Stimulated activated CD8-positive, alpha-beta memory T cell treated with anti-CD3 and anti-CD28 coated beads, Interleukin-4, amount 100 ng/mL, for 48 hours (primary cell): ENCODE measurements at regions not wholly inside any gene's neighbourhood (a gene's known extent, or its start where the extent isn't known, plus 50 kb on each side); places are given as distances from the start of the nearest gene placed in this dataset.
"Not testable (repeated sequence)": the region's sequence is repeated elsewhere in the genome, so short reads cannot be mapped to it uniquely, and the experiment has no call there.

ENCODE experiments used
- DNase-seq: peaks from one replicate; pipeline ENCODE4 v3.0.0-alpha.2; 2020

DNA sequence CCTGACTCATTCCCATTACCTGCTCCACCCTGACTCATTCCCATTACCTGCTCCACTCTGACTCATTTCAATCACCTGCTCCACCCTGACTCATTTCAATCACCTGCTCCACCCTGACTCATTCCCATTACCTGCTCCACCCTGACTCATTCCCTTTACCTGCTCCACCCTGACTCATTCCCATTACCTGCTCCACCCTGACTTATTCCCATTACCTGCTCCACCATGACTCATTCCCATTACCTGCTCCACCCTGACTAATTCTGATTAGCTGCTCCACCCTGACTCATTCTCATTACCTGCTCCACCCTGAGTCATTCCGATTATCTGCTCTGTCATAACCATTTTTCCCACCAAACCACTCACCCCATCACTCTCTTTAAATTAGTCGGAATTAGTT is 901.2 kb upstream of the NEGR1 start:
- not testable (repeated sequence) for DNase-seq

- no peak for DNase-seq
Measured at GRCh38 chr1:73181190-73181540, 898.8 kb upstream of the NEGR1 start.

GRCh38 chr1:73180397-73181189 is 898.3 kb upstream of the NEGR1 start:
- no peak for DNase-seq

GRCh38 chr1:73176902-73177301 is 894.6 kb upstream of the NEGR1 start:
- DNase-seq: no peak

GRCh38 chr1:73167009-73167657 is 884.8 kb upstream of the NEGR1 start:
- DNase-seq: no peak

DNA sequence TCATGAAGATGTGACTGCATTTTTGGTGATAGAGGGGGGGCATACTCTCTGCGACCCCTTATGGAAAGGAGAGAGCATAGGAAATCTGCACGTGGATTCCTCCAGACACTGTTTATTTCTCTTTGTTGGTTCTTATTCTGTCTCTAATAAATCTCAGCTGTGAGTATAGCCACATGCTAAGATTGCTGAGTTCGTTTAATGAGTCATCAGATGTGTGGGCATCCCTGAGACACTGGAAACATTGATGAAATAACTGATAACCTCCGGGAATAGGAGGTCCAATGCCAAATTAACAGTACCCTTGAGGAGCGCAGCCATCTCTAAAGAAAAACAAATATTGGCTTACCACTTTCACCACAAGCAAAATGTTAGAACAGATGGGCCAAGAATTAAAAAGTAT is 880.2 kb upstream of the NEGR1 start:
- DNase-seq: no peak

- no peak for DNase-seq
Measured at GRCh38 chr1:73161418-73161817, 879.1 kb upstream of the NEGR1 start.

- DNase-seq: no peak
Measured at GRCh38 chr1:73160759-73161158, 878.4 kb upstream of the NEGR1 start.

- no peak for DNase-seq
Measured at GRCh38 chr1:73144311-73144710, 862.0 kb upstream of the NEGR1 start.

- no peak for DNase-seq
Measured at GRCh38 chr1:73136975-73137374, 854.6 kb upstream of the NEGR1 start.

DNA sequence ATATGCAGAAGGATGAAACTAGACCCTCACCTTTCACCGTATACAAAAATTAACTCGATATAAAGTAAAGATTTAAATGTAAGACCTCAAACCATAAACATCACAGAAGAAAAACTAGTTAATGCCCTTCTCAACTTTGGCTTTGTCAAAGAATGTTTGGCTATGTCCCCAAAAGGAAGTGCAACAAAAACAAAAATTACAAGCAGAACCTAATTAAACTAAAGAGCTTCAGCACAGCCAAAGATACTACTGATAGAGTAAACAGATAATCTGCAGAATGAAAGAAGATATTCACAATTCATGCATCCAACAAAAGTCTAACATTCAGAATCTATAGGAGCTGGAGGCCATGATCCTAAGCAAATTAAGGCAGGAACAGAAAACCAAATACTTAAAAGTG is 824.6 kb upstream of the NEGR1 start:
- no peak for DNase-seq

GRCh38 chr1:73105755-73106154 is 823.4 kb upstream of the NEGR1 start:
- DNase-seq: no peak

DNA sequence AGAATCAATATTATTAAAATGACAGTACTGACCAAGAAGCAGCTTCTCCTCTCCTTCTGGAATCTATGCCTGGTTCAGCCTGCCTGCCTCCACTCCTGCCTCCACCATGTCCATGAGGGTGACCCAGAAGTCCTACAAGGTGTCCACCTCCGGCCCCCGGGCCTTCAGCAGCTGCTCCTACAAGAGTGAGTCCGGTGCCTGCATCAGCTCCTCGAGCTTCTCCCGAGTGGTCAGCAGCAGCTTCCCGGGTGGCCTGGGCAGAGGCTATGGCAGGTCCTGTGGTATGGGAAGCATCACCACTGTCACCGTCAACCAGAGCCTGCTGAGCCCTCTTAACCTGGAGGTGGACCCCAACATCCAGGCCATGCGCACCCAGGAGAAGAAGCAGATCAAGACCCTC is 822.4 kb upstream of the NEGR1 start:
- DNase-seq: no peak

DNA sequence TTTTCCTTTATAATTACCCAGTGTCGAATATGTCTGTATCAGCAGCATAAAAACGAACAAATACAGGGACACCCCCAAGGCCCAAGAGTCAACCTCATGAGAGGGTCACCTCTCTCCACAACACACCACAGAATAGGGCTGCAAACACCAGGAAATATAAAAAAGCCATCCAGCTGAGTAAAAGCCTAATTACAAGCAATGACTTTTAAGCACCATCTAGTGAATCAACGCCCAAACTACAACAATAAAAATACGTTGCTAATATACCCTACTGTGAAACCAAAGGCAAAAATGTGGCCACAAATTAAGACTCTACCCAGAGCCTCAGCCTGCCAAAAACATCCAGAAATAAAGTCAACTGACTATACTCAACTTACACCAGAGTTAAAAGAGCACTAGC is 817.9 kb upstream of the NEGR1 start:
- DNase-seq: no peak

DNA sequence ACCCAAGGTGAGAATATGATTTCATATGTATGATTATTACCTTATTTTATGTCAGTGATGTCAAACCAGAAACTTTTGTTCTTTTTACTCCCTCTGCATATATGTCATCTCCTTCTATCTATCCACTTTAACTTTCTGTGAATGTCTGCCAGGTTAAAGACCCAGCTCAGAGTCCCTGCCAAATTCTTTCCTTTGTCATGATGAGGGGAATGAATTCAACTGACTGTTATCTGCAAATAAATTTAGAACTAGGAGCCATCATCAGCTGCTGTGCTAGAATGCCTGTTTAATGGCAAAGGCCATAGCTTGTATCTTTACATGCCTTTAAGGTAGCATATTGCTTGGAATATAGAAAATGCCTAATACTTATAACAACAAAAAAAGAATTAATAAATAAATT is 815.6 kb upstream of the NEGR1 start:
- no peak for DNase-seq

DNA sequence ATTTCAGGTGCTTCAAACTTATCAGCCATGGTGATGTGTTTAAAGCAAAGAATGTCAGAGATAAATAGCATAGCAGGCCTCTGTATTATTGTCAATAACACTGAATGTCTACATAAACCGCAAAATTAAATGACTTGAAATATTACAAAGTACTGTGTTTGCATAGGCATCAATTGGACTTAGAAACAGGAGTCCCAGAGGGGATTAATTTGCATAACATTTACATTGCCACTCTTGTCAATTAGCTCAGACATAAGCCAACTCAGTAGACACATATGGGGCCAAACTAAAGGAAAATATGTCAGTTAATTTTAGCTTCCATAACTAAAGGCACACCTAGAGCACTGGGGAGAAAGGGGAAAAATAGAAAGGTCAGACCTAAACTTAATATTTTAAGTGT is 814.5 kb upstream of the NEGR1 start:
- DNase-seq: no peak

- no peak for DNase-seq
Measured at GRCh38 chr1:73092383-73092782, 810.0 kb upstream of the NEGR1 start.

DNA sequence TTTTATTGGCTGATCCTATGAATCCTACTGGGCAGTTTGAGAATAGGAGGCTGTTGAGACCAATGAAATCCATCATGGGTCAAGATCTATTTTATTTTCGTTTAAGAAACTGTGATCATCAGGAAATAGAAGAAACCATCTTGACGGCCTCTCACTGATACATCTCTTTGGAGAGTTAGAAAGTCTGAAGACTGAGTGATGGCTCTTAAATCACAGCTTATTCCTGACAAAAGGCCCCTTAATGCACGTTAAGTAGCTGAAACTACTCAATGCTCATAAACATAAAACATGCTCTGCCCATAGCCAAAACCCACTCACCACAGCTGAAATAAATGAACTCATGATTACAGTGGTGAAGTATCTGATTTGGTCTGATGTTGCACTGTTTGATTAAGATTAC is 784.5 kb upstream of the NEGR1 start:
- no peak for DNase-seq

DNA sequence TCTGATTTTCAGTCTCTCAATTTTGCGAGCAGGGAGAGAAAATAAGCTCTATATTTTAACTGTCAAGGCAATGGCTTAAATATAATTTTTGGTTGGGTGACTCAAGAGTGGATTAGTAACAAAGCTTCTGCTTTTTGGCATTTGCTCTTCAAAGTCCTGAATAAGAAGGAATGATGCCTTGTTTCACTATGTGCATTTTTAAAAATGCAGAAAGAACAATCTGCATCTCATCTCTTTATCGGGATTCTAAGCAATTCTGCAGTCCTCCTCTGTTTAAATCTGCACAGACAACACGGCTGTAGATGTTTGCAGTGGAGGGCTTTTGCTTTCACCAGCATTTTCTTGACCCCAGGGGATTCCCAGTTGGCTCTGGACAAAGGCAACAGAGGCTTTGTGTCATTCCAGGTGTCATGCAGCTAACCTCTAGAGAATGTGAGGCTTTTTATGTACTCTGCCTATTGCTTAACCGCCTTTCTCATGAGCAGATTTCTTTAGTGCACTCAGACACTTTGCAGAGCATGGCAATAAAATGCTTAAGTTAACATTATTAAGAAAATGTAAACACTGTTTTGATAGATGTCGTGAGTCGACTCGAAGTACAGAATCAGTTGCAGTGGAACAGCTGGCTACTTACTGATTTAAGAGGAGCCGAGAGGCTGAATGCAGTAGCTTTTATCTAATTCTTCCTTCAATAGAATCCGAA is 783.2 kb upstream of the NEGR1 start:
- no peak for DNase-seq

DNA sequence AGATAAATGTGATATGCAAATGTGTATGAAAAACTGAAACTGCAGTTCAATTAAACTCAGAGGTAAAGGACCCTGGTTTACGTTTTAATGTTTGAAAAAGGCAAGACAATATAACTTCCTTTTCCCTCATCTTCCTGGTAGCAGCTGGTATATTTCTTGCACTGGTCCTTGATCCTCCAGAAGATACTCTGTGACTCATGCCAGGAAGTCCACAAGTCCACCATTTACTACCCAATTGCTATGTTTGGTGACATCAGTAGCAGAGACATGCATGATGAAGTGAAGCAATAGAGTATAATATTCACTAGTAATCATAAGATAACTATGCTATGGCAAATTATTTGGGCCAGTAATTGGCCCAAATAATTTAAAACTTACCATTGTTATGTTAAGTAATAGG is 774.5 kb upstream of the NEGR1 start:
- no peak for DNase-seq

DNA sequence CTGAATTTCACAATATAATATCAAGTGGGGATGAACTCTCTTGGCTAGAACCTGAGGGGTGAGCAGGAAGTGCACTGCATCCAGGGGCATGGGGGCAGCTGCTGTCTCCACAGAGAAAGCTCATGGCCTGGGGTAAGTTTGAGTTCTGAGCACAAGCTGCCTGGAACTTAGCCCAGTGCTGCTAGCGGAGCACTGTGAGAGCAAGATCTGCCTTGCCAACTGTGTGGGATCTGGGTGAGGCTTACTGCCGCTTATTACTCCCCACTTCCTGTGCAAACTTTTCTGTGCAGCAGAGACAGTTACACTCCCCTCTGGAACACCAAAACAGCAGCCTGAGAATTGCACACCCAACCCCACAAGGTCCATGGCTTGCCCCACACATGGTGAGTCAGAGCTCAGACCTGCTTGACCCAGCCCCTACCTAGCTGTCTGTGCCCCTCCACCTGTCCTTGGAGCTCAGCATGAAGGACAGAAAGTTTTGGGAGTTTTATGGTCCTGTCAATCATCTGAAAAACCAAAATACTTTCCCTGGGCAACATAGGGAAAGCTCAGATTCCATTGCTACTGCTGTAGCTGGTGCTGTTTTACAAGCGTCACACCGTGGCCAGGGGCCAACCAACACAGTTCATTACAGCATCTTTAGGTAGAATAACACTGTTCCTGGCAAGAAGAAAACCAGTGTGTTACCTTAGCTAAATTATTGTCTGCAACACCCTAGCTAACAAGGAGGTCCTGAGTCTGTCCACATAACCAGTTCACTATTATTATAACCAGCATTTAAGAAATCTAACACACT is 762.1 kb upstream of the NEGR1 start:
- no peak for DNase-seq

GRCh38 chr1:73042403-73042802 is 760.1 kb upstream of the NEGR1 start:
- DNase-seq: no peak

- no peak for DNase-seq
Measured at GRCh38 chr1:73040811-73041210, 758.5 kb upstream of the NEGR1 start.
